ENCODE measurements at regions not wholly inside any gene's neighbourhood (a gene's known extent, or its start where the extent isn't known, plus 50 kb on each side); places are given as distances from the start of the nearest gene placed in this dataset.

GRCh38 chr13:104270731-104271130 is 1204.5 kb upstream of the SLC10A2 start:
- no peak for TF ChIP-seq EZH2phosphoT487 (IDR thresholded peaks at IDR 0.05; ENCODE audit: insufficient read depth, low read depth)
- no peak for TF ChIP-seq EZH2 (IDR thresholded peaks at IDR 0.05; ENCODE audit: insufficient read depth, poor library complexity, severe bottlenecking)
